GM21825 (cell line): ENCODE measurements at regions not wholly inside any gene's neighbourhood (a gene's known extent, or its start where the extent isn't known, plus 50 kb on each side); places are given as distances from the start of the nearest gene placed in this dataset.
"Not testable (repeated sequence)": the region's sequence is repeated elsewhere in the genome, so short reads cannot be mapped to it uniquely, and the experiment has no call there.

Experiments used
- ATAC-seq: cut with Tn5 transposase; IDR thresholded peaks from one replicate; pipeline ENCODE4 v1.9.1; 2021; ENCODE audit warnings: mild to moderate bottlenecking, moderate library complexity; ENCODE audit not compliant: unreplicated experiment

- ATAC-seq: not testable (repeated sequence)
Measured at GRCh38 chr9:26116085-26116484, 437.8 kb upstream of the TUSC1 start.

GRCh38 chr9:26112724-26113123 is 434.5 kb upstream of the TUSC1 start:
- ATAC-seq: no peak

- ATAC-seq: no peak
Measured at GRCh38 chr9:26086396-26086795, 408.2 kb upstream of the TUSC1 start.

- no peak for ATAC-seq
Measured at GRCh38 chr9:26081847-26082246, 403.6 kb upstream of the TUSC1 start.

- ATAC-seq: no peak
Measured at GRCh38 chr9:26078706-26079105, 400.5 kb upstream of the TUSC1 start.

- ATAC-seq: no peak
Measured at GRCh38 chr9:26077860-26078259, 399.6 kb upstream of the TUSC1 start.

- ATAC-seq: no peak
Measured at GRCh38 chr9:26067608-26068007, 389.4 kb upstream of the TUSC1 start.

- no peak for ATAC-seq
Measured at GRCh38 chr9:26066237-26066636, 388.0 kb upstream of the TUSC1 start.

GRCh38 chr9:26061948-26062575 is 383.8 kb upstream of the TUSC1 start:
- ATAC-seq: no peak

GRCh38 chr9:26058111-26058895 is 380.1 kb upstream of the TUSC1 start:
- no peak for ATAC-seq

- no peak for ATAC-seq
Measured at GRCh38 chr9:26057050-26057449, 378.8 kb upstream of the TUSC1 start.

- no peak for ATAC-seq
Measured at GRCh38 chr9:26054600-26055520, 376.6 kb upstream of the TUSC1 start.

GRCh38 chr9:26053954-26054353 is 375.7 kb upstream of the TUSC1 start:
- no peak for ATAC-seq

GRCh38 chr9:26043431-26043830 is 365.2 kb upstream of the TUSC1 start:
- no peak for ATAC-seq

GRCh38 chr9:26034786-26035185 is 356.5 kb upstream of the TUSC1 start:
- no peak for ATAC-seq

- no peak for ATAC-seq
Measured at GRCh38 chr9:26033336-26033735, 355.1 kb upstream of the TUSC1 start.

GRCh38 chr9:26026423-26027100 is 348.3 kb upstream of the TUSC1 start:
- ATAC-seq: no peak

- ATAC-seq: no peak
Measured at GRCh38 chr9:26013199-26013598, 335.0 kb upstream of the TUSC1 start.

GRCh38 chr9:26012797-26013196 is 334.6 kb upstream of the TUSC1 start:
- ATAC-seq: no peak

- ATAC-seq: no peak
Measured at GRCh38 chr9:25994605-25995004, 316.4 kb upstream of the TUSC1 start.

GRCh38 chr9:25990376-25990775 is 312.1 kb upstream of the TUSC1 start:
- ATAC-seq: no peak
